ENCODE measurements at regions not wholly inside any gene's neighbourhood (a gene's known extent, or its start where the extent isn't known, plus 50 kb on each side); places are given as distances from the start of the nearest gene placed in this dataset.

DNA sequence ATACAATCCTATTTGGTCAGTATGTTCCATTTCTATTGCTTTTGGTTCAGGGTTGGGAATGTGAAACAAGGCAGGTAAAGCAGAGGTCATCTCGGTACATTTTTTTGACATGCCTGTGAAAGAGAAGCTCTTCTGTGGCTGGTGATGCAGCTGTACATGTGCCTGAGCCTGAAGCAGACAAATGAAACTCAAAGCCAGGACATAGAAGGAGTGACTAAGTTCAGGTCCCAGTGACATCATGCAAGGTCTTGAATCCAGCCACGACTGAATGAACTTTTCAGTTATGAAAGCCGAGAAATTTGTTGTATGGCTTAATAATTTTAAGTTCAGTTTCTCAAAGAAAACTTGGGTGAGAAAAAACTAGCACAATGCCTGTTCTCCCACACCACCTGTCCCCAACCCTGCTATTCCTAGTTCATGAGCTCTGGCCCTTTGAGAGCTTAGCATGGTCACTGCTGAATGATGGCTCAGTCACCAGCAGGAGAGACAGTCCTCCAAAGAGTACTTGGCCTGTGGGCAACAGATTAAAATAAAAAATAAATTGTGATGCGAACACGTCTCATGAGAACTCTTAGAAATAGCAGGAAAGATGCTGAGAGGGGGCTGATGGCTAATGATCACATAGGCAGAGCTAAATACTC is 600.2 kb upstream of the GRM7 start:
- ChIA-PET CTCF (no interaction called here), POLR2A (no interaction called here)
- no peaks in the 10 kb centered on the region for H3K9me1 ChIP-seq (replicated peaks; ENCODE audit: control insufficient read depth, extremely low read depth, insufficient read depth, low read length)
- intact Hi-C loops (cut with micrococcal nuclease): no loop called here
- no peak overlapping the region for H3K4me3 ChIP-seq (replicated peaks in 1 of 3; ENCODE audit: insufficient read depth in 1 of 3, low read depth in 1 of 3, low read length in 3 of 3)
- H3K4me2 ChIP-seq (ENCODE audit: insufficient read depth, low read length): no peak overlapping the region
- H3K79me2 ChIP-seq (ENCODE audit: control insufficient read depth, insufficient read depth, low read length): no peaks in the 10 kb centered on the region
- no peaks in the 10 kb centered on the region for H4K20me1 ChIP-seq (replicated peaks; ENCODE audit: control insufficient read depth, extremely low read depth, insufficient read depth, low read length)
- no peaks in the 10 kb centered on the region for H3K27me3 ChIP-seq (ENCODE audit: control insufficient read depth in 2 of 2, insufficient read depth in 2 of 2, low read length in 2 of 2)
- H3K36me3 ChIP-seq (ENCODE audit: control insufficient read depth in 2 of 2, extremely low read depth in 1 of 2, insufficient read depth in 2 of 2, low read length in 2 of 2): no peaks in the 10 kb centered on the region
- no peak overlapping the region for H2AFZ ChIP-seq (ENCODE audit: low read depth, low read length)
- H3K27ac ChIP-seq (ENCODE audit: insufficient read depth, low read depth, low read length): no peak overlapping the region
- FAIRE-seq (no peak), DNase-seq (ENCODE audit: low read depth, low spot score) (no peak)
- no peaks in the 10 kb centered on the region for H3K9me3 ChIP-seq (replicated peaks; ENCODE audit: control insufficient read depth, insufficient read depth, low read length)
- TF ChIP-seq EZH2 (IDR thresholded peaks at IDR 0.05; ENCODE audit: borderline replicate concordance, low read depth, low read length, severe bottlenecking) (no peak), GATA2 (IDR thresholded peaks at IDR 0.05; ENCODE audit: insufficient read depth, insufficient read length, low read depth, low read length) (no peak), MYC (IDR thresholded peaks at IDR 0.05; ENCODE audit: low read depth, low read length) (no peak), JUN (IDR thresholded peaks at IDR 0.05; ENCODE audit: borderline replicate concordance, insufficient read depth, insufficient read length, low read depth) (no peak)
- no peak overlapping the region for H3K9ac ChIP-seq (replicated peaks; ENCODE audit: extremely low read depth, insufficient read depth, low read length)
- BruUV-seq (replicated peaks): no TSS peak
- dilution Hi-C loops (cut with MboI; ENCODE audit: extremely low pct_ligation_motif_present, low sequenced_read_pairs): no loop called here
- H3K4me1 ChIP-seq (ENCODE audit: control insufficient read depth, extremely low read depth, insufficient read depth, low read length): no peaks in the 10 kb centered on the region

DNA sequence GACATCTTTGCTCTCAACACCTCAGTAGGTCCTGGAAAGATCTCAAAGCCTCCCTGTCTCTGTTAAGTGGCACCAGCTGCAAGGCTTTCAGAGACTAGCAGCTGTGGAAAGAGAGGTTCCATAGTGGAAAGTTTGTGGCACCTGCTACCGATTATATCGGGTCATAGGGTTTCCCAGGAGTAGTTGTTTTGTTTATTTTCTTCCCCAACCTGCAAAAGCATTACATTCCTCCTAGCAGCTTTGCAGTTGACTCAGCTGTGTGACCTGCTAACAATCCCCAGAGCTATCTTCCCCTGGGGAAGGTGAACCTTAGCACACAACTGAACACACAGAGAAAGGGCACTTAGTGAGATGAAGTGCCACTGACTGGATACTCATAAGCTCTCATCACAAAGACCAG is 598.9 kb upstream of the GRM7 start:
- DNase-seq (ENCODE audit: low read depth, low spot score) (no peak), FAIRE-seq (no peak)
- no peaks in the 10 kb centered on the region for H3K4me1 ChIP-seq (ENCODE audit: control insufficient read depth, extremely low read depth, insufficient read depth, low read length)
- no peaks in the 10 kb centered on the region for H3K9me1 ChIP-seq (replicated peaks; ENCODE audit: control insufficient read depth, extremely low read depth, insufficient read depth, low read length)
- no peak overlapping the region for H3K4me2 ChIP-seq (ENCODE audit: insufficient read depth, low read length)
- CTCF ChIA-PET: no interaction called here
- no peak overlapping the region for H2AFZ ChIP-seq (ENCODE audit: low read depth, low read length)
- intact Hi-C loops (cut with micrococcal nuclease): no loop called here
- H3K79me2 ChIP-seq (ENCODE audit: control insufficient read depth, insufficient read depth, low read length): no peaks in the 10 kb centered on the region
- no peaks in the 10 kb centered on the region for H3K36me3 ChIP-seq (ENCODE audit: control insufficient read depth in 2 of 2, extremely low read depth in 1 of 2, insufficient read depth in 2 of 2, low read length in 2 of 2)
- H3K27me3 ChIP-seq (ENCODE audit: control insufficient read depth in 2 of 2, insufficient read depth in 2 of 2, low read length in 2 of 2): no peaks in the 10 kb centered on the region
- no TSS peak for BruUV-seq (replicated peaks)
- no peak for TF ChIP-seq JUN (IDR thresholded peaks at IDR 0.05; ENCODE audit: borderline replicate concordance, insufficient read depth, insufficient read length, low read depth)
- TF ChIP-seq, protein P1, sequence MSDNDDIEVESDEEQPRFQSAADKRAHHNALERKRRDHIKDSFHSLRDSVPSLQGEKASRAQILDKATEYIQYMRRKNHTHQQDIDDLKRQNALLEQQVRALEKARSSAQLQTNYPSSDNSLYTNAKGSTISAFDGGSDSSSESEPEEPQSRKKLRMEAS (IDR thresholded peaks at IDR 0.05; ENCODE audit: insufficient read depth, insufficient read length): no peak
- no peak for TF ChIP-seq POLR2AphosphoS5 (IDR thresholded peaks at IDR 0.05; ENCODE audit: insufficient read depth, low read depth, low read length)
- no peak for TF ChIP-seq EZH2 (IDR thresholded peaks at IDR 0.05; ENCODE audit: borderline replicate concordance, low read depth, low read length, severe bottlenecking)
- TF ChIP-seq MYC (IDR thresholded peaks at IDR 0.05; ENCODE audit: low read depth, low read length): no peak
- TF ChIP-seq, protein P2, sequence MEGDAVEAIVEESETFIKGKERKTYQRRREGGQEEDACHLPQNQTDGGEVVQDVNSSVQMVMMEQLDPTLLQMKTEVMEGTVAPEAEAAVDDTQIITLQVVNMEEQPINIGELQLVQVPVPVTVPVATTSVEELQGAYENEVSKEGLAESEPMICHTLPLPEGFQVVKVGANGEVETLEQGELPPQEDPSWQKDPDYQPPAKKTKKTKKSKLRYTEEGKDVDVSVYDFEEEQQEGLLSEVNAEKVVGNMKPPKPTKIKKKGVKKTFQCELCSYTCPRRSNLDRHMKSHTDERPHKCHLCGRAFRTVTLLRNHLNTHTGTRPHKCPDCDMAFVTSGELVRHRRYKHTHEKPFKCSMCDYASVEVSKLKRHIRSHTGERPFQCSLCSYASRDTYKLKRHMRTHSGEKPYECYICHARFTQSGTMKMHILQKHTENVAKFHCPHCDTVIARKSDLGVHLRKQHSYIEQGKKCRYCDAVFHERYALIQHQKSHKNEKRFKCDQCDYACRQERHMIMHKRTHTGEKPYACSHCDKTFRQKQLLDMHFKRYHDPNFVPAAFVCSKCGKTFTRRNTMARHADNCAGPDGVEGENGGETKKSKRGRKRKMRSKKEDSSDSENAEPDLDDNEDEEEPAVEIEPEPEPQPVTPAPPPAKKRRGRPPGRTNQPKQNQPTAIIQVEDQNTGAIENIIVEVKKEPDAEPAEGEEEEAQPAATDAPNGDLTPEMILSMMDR (IDR thresholded peaks at IDR 0.05; ENCODE audit: extremely low read depth in 1 of 2, insufficient read depth in 1 of 2, low read depth in 1 of 2, low read length in 2 of 2): no peak
- TF ChIP-seq GATA2 (IDR thresholded peaks at IDR 0.05; ENCODE audit: insufficient read depth, insufficient read length, low read depth, low read length): no peak
- no peak for TF ChIP-seq POLR2A (IDR thresholded peaks at IDR 0.05; ENCODE audit: low read depth, low read length)
- no peak for TF ChIP-seq FOS (IDR thresholded peaks at IDR 0.05; ENCODE audit: borderline replicate concordance, insufficient read depth, low read length)
- H3K9me3 ChIP-seq (replicated peaks; ENCODE audit: control insufficient read depth, insufficient read depth, low read length): no peaks in the 10 kb centered on the region
- H4K20me1 ChIP-seq (replicated peaks; ENCODE audit: control insufficient read depth, extremely low read depth, insufficient read depth, low read length): no peaks in the 10 kb centered on the region
- POLR2A ChIA-PET: no interaction called here
- H3K4me3 ChIP-seq (replicated peaks in 1 of 3; ENCODE audit: insufficient read depth in 1 of 3, low read depth in 1 of 3, low read length in 3 of 3): no peak overlapping the region
- dilution Hi-C loops (cut with MboI; ENCODE audit: extremely low pct_ligation_motif_present, low sequenced_read_pairs): no loop called here
- H3K27ac ChIP-seq (ENCODE audit: insufficient read depth, low read depth, low read length): no peak overlapping the region
- H3K9ac ChIP-seq (replicated peaks; ENCODE audit: extremely low read depth, insufficient read depth, low read length): no peak overlapping the region

Measured in endothelial cell of umbilical vein (primary cell).